ENCODE measurements at regions not wholly inside any gene's neighbourhood (a gene's known extent, or its start where the extent isn't known, plus 50 kb on each side); places are given as distances from the start of the nearest gene placed in this dataset.
"Not testable (repeated sequence)": the region's sequence is repeated elsewhere in the genome, so short reads cannot be mapped to it uniquely, and the experiment has no call there.

DNA sequence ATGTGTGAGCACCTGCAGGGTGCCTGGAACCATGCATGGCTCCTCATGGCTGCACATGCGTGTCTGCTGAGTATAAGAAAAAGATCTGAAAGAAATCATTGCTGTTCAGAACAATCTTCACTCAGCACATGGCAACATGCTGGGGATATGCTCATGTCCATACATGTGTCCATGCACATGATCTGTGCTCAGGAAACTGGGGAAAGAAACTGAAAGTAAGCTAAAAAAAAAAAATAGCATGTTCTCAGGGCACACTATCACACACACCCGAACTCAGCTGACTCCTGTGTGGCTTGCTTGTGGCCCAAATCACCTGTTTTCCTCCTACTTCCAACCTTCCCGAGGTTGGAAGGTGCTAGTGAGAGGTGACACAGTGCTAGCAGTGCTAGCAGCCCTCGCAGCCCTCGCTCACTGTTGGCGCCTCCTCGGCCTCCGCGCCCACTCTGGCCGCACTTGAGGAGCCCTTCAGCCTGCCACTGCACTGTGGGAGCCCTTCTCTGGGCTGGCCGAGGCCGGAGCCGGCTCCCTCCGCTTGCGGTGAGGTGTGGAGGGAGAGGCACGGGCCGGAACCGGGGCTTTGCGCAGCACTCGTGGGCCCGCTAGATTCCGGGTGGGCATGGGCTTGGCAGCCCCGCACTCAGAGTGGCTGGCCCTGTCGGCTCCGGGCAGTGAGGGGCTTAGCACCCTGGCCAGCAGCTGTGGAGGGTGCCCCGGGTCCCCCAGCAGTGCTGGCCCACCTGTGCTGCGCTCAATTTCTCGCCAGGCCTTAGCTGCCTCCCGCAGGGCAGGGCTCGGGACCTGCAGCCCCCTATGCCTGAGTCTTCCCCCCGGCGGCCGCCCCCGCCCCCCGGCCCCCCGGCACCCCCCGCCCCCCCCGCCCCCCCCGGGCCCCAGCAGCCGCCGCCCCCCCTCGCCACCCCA, 76.0 kb downstream of the GADD45G start:
- Histone ChIP-seq H3K4me1 (ENCODE audit: insufficient read depth, poor library complexity, severe bottlenecking) (peaks cover 8% of the 10 kb centered on the region), H3K9me3 (ENCODE audit: severe bottlenecking) (no peaks in the 10 kb centered on the region), H3K27me3 (ENCODE audit: insufficient read depth, poor library complexity, severe bottlenecking) (no peaks in the 10 kb centered on the region), H3K36me3 (ENCODE audit: low read depth) (no peaks in the 10 kb centered on the region), H3K4me3 (ENCODE audit: severe bottlenecking) (no peak overlapping the region), H3K27ac (ENCODE audit: poor library complexity, severe bottlenecking) (no peak overlapping the region)
- TF ChIP-seq, protein P1, sequence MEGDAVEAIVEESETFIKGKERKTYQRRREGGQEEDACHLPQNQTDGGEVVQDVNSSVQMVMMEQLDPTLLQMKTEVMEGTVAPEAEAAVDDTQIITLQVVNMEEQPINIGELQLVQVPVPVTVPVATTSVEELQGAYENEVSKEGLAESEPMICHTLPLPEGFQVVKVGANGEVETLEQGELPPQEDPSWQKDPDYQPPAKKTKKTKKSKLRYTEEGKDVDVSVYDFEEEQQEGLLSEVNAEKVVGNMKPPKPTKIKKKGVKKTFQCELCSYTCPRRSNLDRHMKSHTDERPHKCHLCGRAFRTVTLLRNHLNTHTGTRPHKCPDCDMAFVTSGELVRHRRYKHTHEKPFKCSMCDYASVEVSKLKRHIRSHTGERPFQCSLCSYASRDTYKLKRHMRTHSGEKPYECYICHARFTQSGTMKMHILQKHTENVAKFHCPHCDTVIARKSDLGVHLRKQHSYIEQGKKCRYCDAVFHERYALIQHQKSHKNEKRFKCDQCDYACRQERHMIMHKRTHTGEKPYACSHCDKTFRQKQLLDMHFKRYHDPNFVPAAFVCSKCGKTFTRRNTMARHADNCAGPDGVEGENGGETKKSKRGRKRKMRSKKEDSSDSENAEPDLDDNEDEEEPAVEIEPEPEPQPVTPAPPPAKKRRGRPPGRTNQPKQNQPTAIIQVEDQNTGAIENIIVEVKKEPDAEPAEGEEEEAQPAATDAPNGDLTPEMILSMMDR (IDR thresholded peaks at IDR 0.05; ENCODE audit: poor library complexity, severe bottlenecking), result no peak
- ATAC-seq (ENCODE audit: low read depth) (no peak), DNase-seq (ENCODE audit: low spot score) (no peak)

DNA sequence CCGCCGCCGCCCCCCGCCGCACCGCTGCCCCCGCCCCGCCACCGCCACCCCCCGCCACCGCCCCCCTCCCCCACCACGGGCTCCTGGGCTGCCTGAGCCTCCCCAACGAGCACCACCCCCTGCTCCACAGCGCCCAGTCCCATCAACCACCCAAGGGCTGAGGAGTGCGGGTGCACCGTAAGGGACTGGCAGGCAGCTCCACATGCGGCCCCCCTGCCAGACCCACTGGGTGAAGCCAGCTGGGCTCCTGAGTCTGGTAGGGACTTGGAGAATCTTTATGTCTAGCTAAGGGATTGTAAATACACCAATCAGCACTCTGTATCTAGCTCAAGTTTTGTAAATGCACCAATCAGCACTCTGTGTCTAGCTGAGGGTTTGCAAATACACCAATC, 76.7 kb downstream of the GADD45G start:
- peaks cover 11% of the 10 kb centered on the region for H3K4me1 ChIP-seq (ENCODE audit: insufficient read depth, poor library complexity, severe bottlenecking)
- H3K27ac ChIP-seq (ENCODE audit: poor library complexity, severe bottlenecking); DNase-seq (ENCODE audit: low spot score); H3K9me3 ChIP-seq (ENCODE audit: severe bottlenecking); H3K27me3 ChIP-seq (ENCODE audit: insufficient read depth, poor library complexity, severe bottlenecking); ATAC-seq (ENCODE audit: low read depth); H3K36me3 ChIP-seq (ENCODE audit: low read depth); H3K4me3 ChIP-seq (ENCODE audit: severe bottlenecking): not testable (repeated sequence)

DNA sequence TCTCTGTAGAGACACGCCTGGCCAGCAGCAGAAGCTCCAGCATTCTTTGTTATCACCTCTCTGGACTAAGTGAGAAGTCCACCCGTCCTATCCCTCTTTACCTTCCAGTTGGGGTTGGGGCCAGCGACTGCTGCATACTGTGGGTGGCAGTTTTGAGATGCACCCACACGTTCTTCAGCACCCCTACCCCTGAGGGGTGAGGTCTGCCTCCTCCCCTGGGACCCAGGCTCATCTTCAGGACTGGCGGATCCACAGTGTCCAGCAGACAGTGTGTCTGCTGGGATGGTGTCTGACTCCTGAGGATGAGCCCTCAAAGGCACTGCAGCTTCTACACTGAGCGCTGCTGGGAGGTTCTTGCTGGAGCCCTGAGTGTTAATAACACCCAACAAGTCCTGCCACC, 78.8 kb downstream of the GADD45G start:
- ATAC-seq (ENCODE audit: low read depth), result no peak

DNA sequence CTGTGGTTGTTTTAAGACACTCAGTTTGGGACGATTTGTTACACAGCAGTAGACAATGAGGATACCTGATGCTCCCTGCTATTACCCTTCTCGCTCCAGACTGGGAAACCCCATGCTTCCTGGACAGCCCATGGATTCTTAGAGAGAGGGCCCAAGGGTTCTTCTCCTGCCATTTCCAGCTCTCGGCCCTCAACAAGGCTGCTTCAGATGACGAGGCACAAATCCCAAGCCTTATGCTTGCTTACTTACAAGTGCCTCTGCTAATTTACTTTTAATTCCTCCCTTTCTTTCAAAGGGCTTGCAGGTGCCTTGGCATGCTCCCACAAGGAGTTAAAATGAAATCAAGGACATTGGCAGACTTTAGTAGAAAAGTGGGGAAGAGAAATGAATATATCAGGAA, 79.4 kb downstream of the GADD45G start:
- no peaks in the 10 kb centered on the region for H3K9me3 ChIP-seq (ENCODE audit: severe bottlenecking)
- H3K4me1 ChIP-seq (ENCODE audit: insufficient read depth, poor library complexity, severe bottlenecking), result peaks cover 16% of the 10 kb centered on the region
- H3K36me3 ChIP-seq (ENCODE audit: low read depth), result no peaks in the 10 kb centered on the region
- DNase-seq (ENCODE audit: low spot score) (no peak), ATAC-seq (ENCODE audit: low read depth) (no peak)
- H3K4me3 ChIP-seq (ENCODE audit: severe bottlenecking), result no peak overlapping the region
- H3K27ac ChIP-seq (ENCODE audit: poor library complexity, severe bottlenecking), result no peak overlapping the region
- no peaks in the 10 kb centered on the region for H3K27me3 ChIP-seq (ENCODE audit: insufficient read depth, poor library complexity, severe bottlenecking)
- TF ChIP-seq, protein P1 (IDR thresholded peaks at IDR 0.05; ENCODE audit: poor library complexity, severe bottlenecking), result no peak

More for the DNA sequence above, 78.8 kb downstream of the GADD45G start:
- Histone ChIP-seq H3K4me1 (ENCODE audit: insufficient read depth, poor library complexity, severe bottlenecking) (peaks cover 16% of the 10 kb centered on the region), H3K9me3 (ENCODE audit: severe bottlenecking) (no peaks in the 10 kb centered on the region), H3K27ac (ENCODE audit: poor library complexity, severe bottlenecking) (no peak overlapping the region), H3K4me3 (ENCODE audit: severe bottlenecking) (no peak overlapping the region), H3K36me3 (ENCODE audit: low read depth) (no peaks in the 10 kb centered on the region), H3K27me3 (ENCODE audit: insufficient read depth, poor library complexity, severe bottlenecking) (no peaks in the 10 kb centered on the region)
- TF ChIP-seq, protein P1 (IDR thresholded peaks at IDR 0.05; ENCODE audit: poor library complexity, severe bottlenecking), result no peak
- DNase-seq (ENCODE audit: low spot score), result no peak

DNA sequence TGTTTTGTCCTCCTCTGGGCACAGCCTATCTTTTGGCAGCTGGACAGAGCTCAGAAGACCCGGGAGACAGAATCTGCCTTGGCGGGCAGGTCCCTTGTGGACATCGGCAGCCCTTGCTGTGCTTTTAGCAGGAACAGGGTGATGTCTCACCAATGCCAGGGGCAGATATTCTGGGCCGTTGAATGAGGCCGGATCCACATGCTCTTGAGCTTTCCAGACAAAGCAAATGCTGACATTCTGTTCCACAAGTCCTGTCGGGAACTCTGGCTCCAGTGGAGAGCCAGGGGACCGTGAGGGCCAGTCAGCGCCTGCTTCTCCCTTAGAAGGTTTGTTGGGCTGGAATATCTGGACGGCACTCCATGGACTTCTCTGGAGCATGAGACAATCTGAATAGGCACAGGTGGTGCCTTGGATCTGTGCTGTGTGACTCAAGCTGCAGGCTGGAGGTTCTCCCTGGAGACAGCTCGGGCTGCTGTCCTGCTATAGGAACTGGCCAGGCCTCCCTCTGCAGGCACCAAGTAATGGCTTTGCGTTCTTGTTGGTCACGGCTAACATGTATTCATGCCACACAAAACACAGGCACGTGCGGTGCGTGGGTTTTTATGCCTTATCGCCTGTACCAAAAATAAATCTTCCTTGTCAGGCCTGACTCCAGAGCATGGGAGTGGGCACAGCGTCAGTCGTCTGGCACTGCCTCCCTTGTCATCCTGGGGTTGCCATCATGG, 80.3 kb downstream of the GADD45G start:
- Histone ChIP-seq H3K27ac (ENCODE audit: poor library complexity, severe bottlenecking) (peak overlapping the region; percentile 61), H3K36me3 (ENCODE audit: low read depth) (no peaks in the 10 kb centered on the region), H3K9me3 (ENCODE audit: severe bottlenecking) (no peaks in the 10 kb centered on the region), H3K27me3 (ENCODE audit: insufficient read depth, poor library complexity, severe bottlenecking) (no peaks in the 10 kb centered on the region), H3K4me3 (ENCODE audit: severe bottlenecking) (no peak overlapping the region), H3K4me1 (ENCODE audit: insufficient read depth, poor library complexity, severe bottlenecking) (peaks cover 16% of the 10 kb centered on the region)
- ATAC-seq (ENCODE audit: low read depth) (no peak), DNase-seq (ENCODE audit: low spot score) (peak; percentile 16)
- TF ChIP-seq, protein P1 (IDR thresholded peaks at IDR 0.05; ENCODE audit: poor library complexity, severe bottlenecking), result no peak
